Omental fat pad (tissue), 3 donors: ENCODE measurements at regions not wholly inside any gene's neighbourhood (a gene's known extent, or its start where the extent isn't known, plus 50 kb on each side); places are given as distances from the start of the nearest gene placed in this dataset.

Experiments used
- ATAC-seq: fragments of 150-250 bp; one replicate; pipeline ENCODE4 v1.9.1; 2016; ENCODE audit warnings: mild to moderate bottlenecking, moderate library complexity; ENCODE audit not compliant: low FRiP score
- DNase-seq: peaks from one replicate; pipeline ENCODE4 v3.0.0-alpha.2; 2019; ENCODE audit warnings: low spot score
- TF ChIP-seq, protein P1 (sequence below), 3 donors: fragments of 450-650 bp; IDR thresholded peaks; one replicate each; pipeline ENCODE4 v1.5.1; 2016 to 2017; ENCODE audit warnings: antibody characterized with exemption in 3 of 3, mild to moderate bottlenecking in 3 of 3, moderate library complexity in 2 of 3

DNA sequence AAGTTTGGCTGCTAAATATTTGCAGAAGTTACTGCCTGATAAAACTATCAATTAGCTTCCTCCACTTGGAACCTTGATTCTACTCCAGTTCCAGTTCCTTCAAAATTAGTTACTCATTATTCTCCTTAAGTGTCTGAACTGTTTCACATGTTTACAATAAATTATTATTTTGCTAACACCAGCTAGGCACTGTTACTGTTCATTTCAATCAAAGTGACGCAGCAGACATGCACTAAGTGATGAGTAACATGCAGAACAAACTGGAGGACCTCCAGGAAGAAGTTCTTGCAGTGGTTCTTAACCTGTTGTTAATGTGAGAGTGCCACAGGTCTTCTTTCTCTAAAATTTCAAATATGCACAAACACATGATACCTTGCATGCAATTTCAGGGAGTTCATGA lies 491.8 kb upstream of the SEMA3A start:
- ATAC-seq = no peak
- TF ChIP-seq, protein P1, sequence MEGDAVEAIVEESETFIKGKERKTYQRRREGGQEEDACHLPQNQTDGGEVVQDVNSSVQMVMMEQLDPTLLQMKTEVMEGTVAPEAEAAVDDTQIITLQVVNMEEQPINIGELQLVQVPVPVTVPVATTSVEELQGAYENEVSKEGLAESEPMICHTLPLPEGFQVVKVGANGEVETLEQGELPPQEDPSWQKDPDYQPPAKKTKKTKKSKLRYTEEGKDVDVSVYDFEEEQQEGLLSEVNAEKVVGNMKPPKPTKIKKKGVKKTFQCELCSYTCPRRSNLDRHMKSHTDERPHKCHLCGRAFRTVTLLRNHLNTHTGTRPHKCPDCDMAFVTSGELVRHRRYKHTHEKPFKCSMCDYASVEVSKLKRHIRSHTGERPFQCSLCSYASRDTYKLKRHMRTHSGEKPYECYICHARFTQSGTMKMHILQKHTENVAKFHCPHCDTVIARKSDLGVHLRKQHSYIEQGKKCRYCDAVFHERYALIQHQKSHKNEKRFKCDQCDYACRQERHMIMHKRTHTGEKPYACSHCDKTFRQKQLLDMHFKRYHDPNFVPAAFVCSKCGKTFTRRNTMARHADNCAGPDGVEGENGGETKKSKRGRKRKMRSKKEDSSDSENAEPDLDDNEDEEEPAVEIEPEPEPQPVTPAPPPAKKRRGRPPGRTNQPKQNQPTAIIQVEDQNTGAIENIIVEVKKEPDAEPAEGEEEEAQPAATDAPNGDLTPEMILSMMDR (IDR thresholded peaks at IDR 0.05) = no peak
- no peak for DNase-seq

DNA sequence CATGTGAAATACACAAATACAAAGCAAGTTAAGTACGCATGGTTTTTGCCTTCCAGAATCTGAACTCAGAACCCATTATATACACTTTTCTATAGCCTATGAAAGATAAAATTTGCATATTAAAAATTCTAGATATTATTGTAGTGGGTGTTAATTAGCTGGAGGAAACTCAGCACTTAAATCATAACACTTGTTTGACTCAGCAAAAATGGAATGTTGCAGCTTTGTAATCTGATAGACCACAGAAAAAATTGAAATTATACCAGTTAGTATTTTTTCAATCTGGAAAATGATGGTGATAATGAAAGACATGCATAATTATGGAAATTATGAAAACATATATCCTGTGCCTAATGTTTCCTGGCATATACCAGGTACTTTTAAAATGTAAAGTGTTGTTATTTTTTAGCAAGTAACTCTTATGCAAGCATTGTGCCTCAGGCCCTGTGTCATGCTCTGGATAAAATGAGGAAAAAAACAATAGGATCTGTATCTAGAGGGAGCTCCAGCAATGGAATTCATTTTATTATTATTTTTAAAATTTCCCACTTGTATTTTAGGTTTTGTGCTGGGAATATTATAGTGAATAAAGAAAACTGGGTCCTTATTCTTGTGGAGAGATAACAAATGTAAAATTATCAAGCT lies 490.4 kb upstream of the SEMA3A start:
- TF ChIP-seq, protein P1 (IDR thresholded peaks at IDR 0.05) = no peak
- ATAC-seq = no peak
- DNase-seq = no peak

DNA sequence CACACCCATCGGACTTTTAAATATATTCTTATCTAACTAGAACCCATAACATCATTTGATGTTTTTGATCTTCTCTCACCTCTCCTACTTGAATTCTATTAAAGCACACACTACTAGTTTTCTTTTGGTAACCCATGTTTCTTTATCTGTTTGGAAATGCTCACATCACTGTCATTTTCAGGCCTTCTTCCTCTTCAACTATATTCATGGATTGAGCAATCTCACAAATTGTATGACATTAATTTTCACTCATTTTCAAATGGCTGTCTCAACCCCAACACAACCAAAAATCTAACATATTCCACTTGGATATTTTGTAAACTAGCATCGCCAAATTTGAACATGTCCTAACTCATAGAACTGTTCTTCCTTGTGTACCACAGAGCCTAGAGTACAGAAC lies 488.0 kb upstream of the SEMA3A start:
- DNase-seq = no peak
- TF ChIP-seq, protein P1 (IDR thresholded peaks at IDR 0.05) = no peak
- ATAC-seq = no peak

DNA sequence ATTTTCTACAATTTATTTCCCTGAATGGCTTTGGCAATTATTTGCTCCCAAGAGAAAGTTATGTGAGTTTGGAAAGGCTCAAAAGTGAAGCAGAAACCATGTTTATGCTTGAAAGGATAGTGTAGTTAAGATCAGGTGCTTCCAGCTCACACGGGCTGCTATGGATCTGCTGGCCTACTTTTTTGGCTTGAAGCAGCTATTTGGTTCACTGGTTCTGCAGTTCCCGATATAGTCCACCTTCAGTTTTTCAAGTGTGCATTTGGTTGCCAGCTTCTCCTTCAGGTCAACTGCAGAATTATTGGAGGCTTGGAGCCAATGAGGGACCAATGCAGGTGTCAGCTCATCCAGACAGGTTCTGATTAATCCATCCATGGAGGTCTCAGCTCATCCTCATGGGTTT lies 484.3 kb upstream of the SEMA3A start:
- DNase-seq = no peak
- TF ChIP-seq, protein P1 (IDR thresholded peaks at IDR 0.05) = no peak
- no peak for ATAC-seq

DNA sequence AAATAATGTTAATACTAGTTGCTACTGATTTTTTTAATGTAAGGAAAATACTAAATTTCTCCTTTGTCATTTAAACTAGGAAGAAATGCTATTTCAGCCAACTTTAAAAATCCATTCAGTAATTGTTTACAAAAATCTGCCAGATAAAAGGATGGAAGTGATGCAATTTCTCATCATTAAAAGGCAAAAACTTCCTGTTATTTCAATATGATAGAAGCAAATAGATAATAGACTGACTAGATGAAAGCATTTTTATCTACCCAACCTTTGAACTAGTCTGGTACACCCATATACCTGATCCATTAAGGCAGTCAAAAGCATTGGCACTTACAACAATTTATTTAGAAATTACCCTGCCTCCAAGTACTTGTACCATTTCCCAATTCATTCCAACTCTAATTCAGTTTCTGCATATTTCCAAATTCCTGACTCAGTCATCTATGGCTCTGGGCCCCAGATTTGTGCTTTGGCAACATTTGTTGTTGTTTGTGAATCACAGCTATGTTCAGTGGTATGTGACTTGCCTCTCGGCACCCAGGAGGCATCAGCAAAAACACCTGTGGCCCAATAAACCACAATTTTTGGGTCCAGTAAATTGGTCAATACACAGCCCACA lies 482.6 kb upstream of the SEMA3A start:
- TF ChIP-seq, protein P1 (IDR thresholded peaks at IDR 0.05) = no peak
- ATAC-seq = no peak
- no peak for DNase-seq

DNA sequence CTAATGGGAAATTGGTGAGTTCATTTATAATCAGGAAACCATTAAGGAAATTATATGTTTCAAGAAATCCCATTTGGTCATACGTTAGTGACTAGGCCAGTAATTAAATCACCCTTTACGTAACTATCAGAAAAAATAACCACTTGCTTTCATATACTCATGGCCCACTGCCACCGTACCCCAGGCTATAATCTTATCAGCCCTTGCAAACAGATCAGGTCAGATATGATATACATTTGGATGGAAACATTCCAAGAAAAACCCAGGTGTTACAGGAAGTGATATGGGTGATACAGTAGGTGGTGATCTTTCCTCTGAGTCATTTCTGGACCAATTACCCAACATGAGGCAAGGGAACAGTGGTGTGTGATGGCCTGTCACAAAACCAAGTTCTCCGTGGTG lies 481.0 kb upstream of the SEMA3A start:
- TF ChIP-seq, protein P1 (IDR thresholded peaks at IDR 0.05) = no peak
- DNase-seq (no peak), ATAC-seq (no peak)
